ENCODE measurements at regions not wholly inside any gene's neighbourhood (a gene's known extent, or its start where the extent isn't known, plus 50 kb on each side); places are given as distances from the start of the nearest gene placed in this dataset.
"Not testable (repeated sequence)": the region's sequence is repeated elsewhere in the genome, so short reads cannot be mapped to it uniquely, and the experiment has no call there.

DNA sequence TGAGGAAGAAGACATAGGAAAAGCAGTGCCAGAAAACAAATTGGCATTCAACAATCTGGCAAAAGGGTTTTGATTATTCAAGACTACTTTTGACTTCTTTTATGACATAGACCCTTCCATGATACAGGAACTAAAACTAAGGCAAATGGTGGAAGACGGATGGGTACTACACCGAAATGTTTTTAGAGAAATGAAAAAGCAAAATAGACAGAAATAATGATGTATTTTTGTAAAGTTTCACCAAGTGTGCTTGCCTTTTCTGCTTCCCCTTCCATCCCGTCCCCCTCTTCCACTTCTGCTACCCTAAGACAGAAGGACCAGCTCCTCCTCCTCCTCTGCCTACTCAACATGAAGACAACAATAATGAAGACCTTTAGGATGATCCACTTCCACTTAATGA lies 53.4 kb upstream of the PARP8 start:
- TF ChIP-seq, protein P1, sequence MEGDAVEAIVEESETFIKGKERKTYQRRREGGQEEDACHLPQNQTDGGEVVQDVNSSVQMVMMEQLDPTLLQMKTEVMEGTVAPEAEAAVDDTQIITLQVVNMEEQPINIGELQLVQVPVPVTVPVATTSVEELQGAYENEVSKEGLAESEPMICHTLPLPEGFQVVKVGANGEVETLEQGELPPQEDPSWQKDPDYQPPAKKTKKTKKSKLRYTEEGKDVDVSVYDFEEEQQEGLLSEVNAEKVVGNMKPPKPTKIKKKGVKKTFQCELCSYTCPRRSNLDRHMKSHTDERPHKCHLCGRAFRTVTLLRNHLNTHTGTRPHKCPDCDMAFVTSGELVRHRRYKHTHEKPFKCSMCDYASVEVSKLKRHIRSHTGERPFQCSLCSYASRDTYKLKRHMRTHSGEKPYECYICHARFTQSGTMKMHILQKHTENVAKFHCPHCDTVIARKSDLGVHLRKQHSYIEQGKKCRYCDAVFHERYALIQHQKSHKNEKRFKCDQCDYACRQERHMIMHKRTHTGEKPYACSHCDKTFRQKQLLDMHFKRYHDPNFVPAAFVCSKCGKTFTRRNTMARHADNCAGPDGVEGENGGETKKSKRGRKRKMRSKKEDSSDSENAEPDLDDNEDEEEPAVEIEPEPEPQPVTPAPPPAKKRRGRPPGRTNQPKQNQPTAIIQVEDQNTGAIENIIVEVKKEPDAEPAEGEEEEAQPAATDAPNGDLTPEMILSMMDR (IDR thresholded peaks at IDR 0.05; ENCODE audit: low read length), result not testable (repeated sequence)
- not testable (repeated sequence) for TF ChIP-seq EZH2 (optimal IDR thresholded peaks at IDR 0.05; ENCODE audit: low read depth, low read length)
